HCT116 (cell line): ENCODE measurements at regions not wholly inside any gene's neighbourhood (a gene's known extent, or its start where the extent isn't known, plus 50 kb on each side); places are given as distances from the start of the nearest gene placed in this dataset.

Experiments used
- ATAC-seq: fragments of 200-7000 bp; cut with Tn5 transposase; 2 replicates; pipeline ENCODE4 v1.9.1; 2020; ENCODE audit warnings: mild to moderate bottlenecking, moderate library complexity
- BruUV-seq: library from RNA; stranded (reverse); fragments of 400-500 nt; replicated peaks from 2 replicates; lab custom pipeline; 2021; lab: Mats Ljungman, UMichigan
- CTCF ChIA-PET: fragments of 300-600 bp; sonication (Branson Sonifier 250); formaldehyde crosslinking; loops from one replicate; lab custom pipeline; 2021; ENCODE audit warnings: antibody characterized with exemption; lab: Charles Lee
- POLR2A ChIA-PET: fragments of 300-600, 350-600 bp; sonication (Branson Sonifier 250); formaldehyde crosslinking; loops from one replicate; lab custom pipeline; 2021; ENCODE audit warnings: antibody characterized with exemption; lab: Charles Lee
- RAD21 ChIA-PET, 2 experiments: fragments of 300-600 bp; sonication (Branson Sonifier 250); formaldehyde crosslinking; loops; one replicate each; lab custom pipeline; 2023; ENCODE audit warnings: low total read pairs in 2 of 2; ENCODE audit not compliant: uncharacterized antibody in 2 of 2, unreplicated experiment in 2 of 2, low non-redundant PET in 1 of 2; lab: Charles Lee
- DNase-seq: peaks from one replicate; pipeline ENCODE4 v3.0.0-alpha.2; 2010; ENCODE audit warnings: low read depth, low spot score
- H2AFZ ChIP-seq: fragments of 200-600 bp; shearing (Covaris generic), sonication (generic); 2 replicates; pipeline ENCODE4 v1.6.1; 2017; ENCODE audit warnings: low read depth, mixed run types, mixed read lengths, antibody characterized with exemption, low read length; ENCODE audit not compliant: poor library complexity, severe bottlenecking
- H3K27ac ChIP-seq: 2 replicates; pipeline ENCODE4 v1.5.1; 2012; ENCODE audit warnings: low read depth, low read length
- H3K27me3 ChIP-seq: fragments of 200-600 bp; sonication (generic); 2 replicates; pipeline ENCODE4 v1.6.1; 2016; ENCODE audit warnings: mixed run types, low read length, mixed read lengths; ENCODE audit not compliant: insufficient read depth
- H3K36me3 ChIP-seq, 2 experiments: fragments of 200-500 bp in 1 of 2; fragments of 200-600 bp in 1 of 2; sonication (Bioruptor generic) in 1 of 2; sonication (generic) in 1 of 2; 2 replicates each; pipeline versions ENCODE4 v1.5.1 to v1.6.1; 2014 to 2016; ENCODE audit warnings: low read length in 2 of 2, inconsistent platforms in 1 of 2, mixed read lengths in 1 of 2, mixed run types in 1 of 2; ENCODE audit not compliant: insufficient read depth in 2 of 2, control insufficient read depth in 1 of 2
- H3K4me1 ChIP-seq, 2 experiments: fragments of 200-600 bp in 1 of 2; sonication (generic) in 1 of 2; 2 replicates each; pipeline versions ENCODE4 v1.5.1 to v1.6.1; 2012 to 2017; ENCODE audit warnings: low read length in 2 of 2, inconsistent platforms in 1 of 2, mild to moderate bottlenecking in 1 of 2, mixed read lengths in 1 of 2, mixed run types in 1 of 2, moderate library complexity in 1 of 2; ENCODE audit not compliant: insufficient read depth in 2 of 2, control insufficient read depth in 1 of 2
- H3K4me2 ChIP-seq: fragments of 200-600 bp; sonication (generic); 2 replicates; pipeline ENCODE4 v1.6.1; 2017; ENCODE audit warnings: mixed run types, low read length, mixed read lengths
- H3K4me3 ChIP-seq, 2 experiments: fragments of 200-600 bp in 1 of 2; sonication (generic) in 1 of 2; replicated peaks in 1 of 2; 2 replicates each; pipeline ENCODE4 v1.5.1; 2011 to 2016; ENCODE audit warnings: low read length in 2 of 2, control low read depth in 1 of 2, low read depth in 1 of 2, mild to moderate bottlenecking in 1 of 2, mixed read lengths in 1 of 2, mixed run types in 1 of 2
- H3K79me2 ChIP-seq: fragments of 200-600 bp; sonication (generic); 2 replicates; pipeline ENCODE4 v1.6.1; 2017; ENCODE audit warnings: mild to moderate bottlenecking, mixed run types, low read length, moderate library complexity, mixed read lengths; ENCODE audit not compliant: insufficient read depth
- H3K9ac ChIP-seq: fragments of 200-600 bp; sonication (generic); 2 replicates; pipeline ENCODE4 v1.6.1; 2016; ENCODE audit warnings: low read length, mixed read lengths
- H3K9me2 ChIP-seq: fragments of 200-600 bp; sonication (generic), shearing (Covaris generic); 2 replicates; pipeline ENCODE4 v1.6.1; 2017; ENCODE audit warnings: mixed run types, mild to moderate bottlenecking, moderate library complexity; ENCODE audit not compliant: insufficient read depth
- H3K9me3 ChIP-seq, 2 experiments: fragments of 200-500 bp in 1 of 2; fragments of 200-600 bp in 1 of 2; sonication (Bioruptor generic) in 1 of 2; sonication (generic) in 1 of 2; 2 replicates each; pipeline ENCODE4 v1.6.1; 2014 to 2017; ENCODE audit warnings: low read length in 2 of 2, mixed read lengths in 2 of 2, inconsistent platforms in 1 of 2, low read depth in 1 of 2, mild to moderate bottlenecking in 1 of 2, mixed run types in 1 of 2, moderate library complexity in 1 of 2; ENCODE audit not compliant: control insufficient read depth in 1 of 2, insufficient read depth in 1 of 2
- H4K20me1 ChIP-seq: fragments of 200-600 bp; sonication (generic), shearing (Covaris generic); 2 replicates; pipeline ENCODE4 v1.6.1; 2017; ENCODE audit warnings: mixed run types, mild to moderate bottlenecking, moderate library complexity; ENCODE audit not compliant: insufficient read depth
- CBX3 ChIP-seq: IDR thresholded peaks from 2 replicates; pipeline ENCODE4 v1.6.1; 2012; ENCODE audit warnings: low read depth
- CEBPB ChIP-seq: IDR thresholded peaks from 2 replicates; pipeline ENCODE4 v1.6.1; 2012; ENCODE audit warnings: low read depth
- CTCF ChIP-seq, 3 experiments: fragments of 200-600 bp in 1 of 3; sonication (generic) in 1 of 3; IDR thresholded peaks in 2 of 3; conservative IDR thresholded peaks in 1 of 3; 2 replicates each; pipeline ENCODE4 v1.5.1; 2012 to 2017; ENCODE audit warnings: low read depth in 2 of 3, low read length in 2 of 3, antibody characterized with exemption in 1 of 3, borderline replicate concordance in 1 of 3, control low read depth in 1 of 3, mild to moderate bottlenecking in 1 of 3, mixed read lengths in 1 of 3, mixed run types in 1 of 3, moderate library complexity in 1 of 3; ENCODE audit not compliant: insufficient read depth in 1 of 3
- EGR1 ChIP-seq: IDR thresholded peaks from 2 replicates; pipeline ENCODE4 v1.6.1; 2012; ENCODE audit warnings: low read depth
- ELF1 ChIP-seq: IDR thresholded peaks from 2 replicates; pipeline ENCODE4 v1.6.1; 2012; ENCODE audit warnings: low read depth, borderline replicate concordance
- EZH2 ChIP-seq: fragments of 200-600 bp; sonication (generic); IDR thresholded peaks from 2 replicates; pipeline ENCODE4 v1.6.1; 2017; ENCODE audit warnings: antibody characterized with exemption, mixed run types
- EZH2phosphoT487 ChIP-seq: fragments of 200-600 bp; IDR thresholded peaks from 2 replicates; pipeline ENCODE4 v1.6.1; 2018; ENCODE audit warnings: antibody characterized with exemption, borderline replicate concordance
- FOSL1 ChIP-seq: IDR thresholded peaks from 2 replicates; pipeline ENCODE4 v1.6.1; 2012; ENCODE audit warnings: low read depth
- JUND ChIP-seq: IDR thresholded peaks from 2 replicates; pipeline ENCODE4 v1.6.1; 2012
- POLR2A ChIP-seq: IDR thresholded peaks from 2 replicates; pipeline ENCODE4 v1.7.0; 2011; ENCODE audit warnings: borderline replicate concordance; ENCODE audit not compliant: insufficient read depth, insufficient read length; ENCODE audit errors: extremely low read depth
- POLR2AphosphoS5 ChIP-seq: IDR thresholded peaks from 2 replicates; pipeline ENCODE4 v1.6.1; 2011; ENCODE audit warnings: mild to moderate bottlenecking, low read depth, low read length, moderate library complexity
- REST ChIP-seq: IDR thresholded peaks from 2 replicates; pipeline ENCODE4 v1.6.1; 2012; ENCODE audit warnings: low read depth
- SIN3A ChIP-seq: IDR thresholded peaks from 2 replicates; pipeline ENCODE4 v1.6.1; 2012; ENCODE audit warnings: low read depth
- SP1 ChIP-seq: IDR thresholded peaks from 2 replicates; pipeline ENCODE4 v1.6.1; 2012; ENCODE audit warnings: low read depth
- SRF ChIP-seq: IDR thresholded peaks from 2 replicates; pipeline ENCODE4 v1.6.1; 2012; ENCODE audit warnings: low read depth
- TCF7L2 ChIP-seq: IDR thresholded peaks from 2 replicates; pipeline ENCODE4 v1.7.0; 2011; ENCODE audit warnings: borderline replicate concordance, inconsistent platforms; ENCODE audit not compliant: insufficient read depth, insufficient read length; ENCODE audit errors: extremely low read depth
- ZFX ChIP-seq: fragments of 450-650 bp; IDR thresholded peaks from 2 replicates; pipeline ENCODE4 v1.6.1; 2017
- intact Hi-C: fragments of 100-400 bp; cut with micrococcal nuclease; formaldehyde crosslinking; loops from 2 replicates; pipeline ENCODE4 v1.10.0; 2022
- TF ChIP-seq, protein P1 (sequence below): IDR thresholded peaks from 2 replicates; pipeline ENCODE4 v1.6.1; 2012
- TF ChIP-seq, protein P2 (sequence below): IDR thresholded peaks from 2 replicates; pipeline ENCODE4 v1.6.1; 2011; ENCODE audit warnings: mild to moderate bottlenecking, low read length, moderate library complexity; ENCODE audit not compliant: insufficient replicate concordance; ENCODE audit errors: extremely low read depth

DNA sequence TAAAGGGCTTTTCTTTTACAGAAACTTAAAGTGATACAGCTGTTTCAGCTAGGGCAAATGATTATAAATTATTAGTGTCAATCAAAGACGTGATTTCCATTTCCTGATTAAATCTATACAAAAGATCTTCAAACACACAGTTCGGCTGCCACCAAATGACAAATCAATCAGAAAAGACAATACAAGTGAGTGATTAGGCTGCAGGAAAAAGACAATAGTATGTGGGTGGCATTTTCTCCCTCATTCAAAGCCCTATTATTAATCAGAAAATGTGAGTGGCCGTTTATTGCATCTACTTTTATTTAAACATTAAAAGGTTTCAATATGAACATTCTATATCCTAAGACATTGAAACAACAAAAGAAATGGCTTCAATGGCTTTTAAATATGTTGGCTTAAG is 895.6 kb upstream of the ROBO1 start:
- H3K79me2 ChIP-seq = no peaks in the 10 kb centered on the region
- H2AFZ ChIP-seq = no peak overlapping the region
- POLR2A ChIA-PET = no interaction called here
- intact Hi-C loops = no loop called here
- TF ChIP-seq, protein P1, sequence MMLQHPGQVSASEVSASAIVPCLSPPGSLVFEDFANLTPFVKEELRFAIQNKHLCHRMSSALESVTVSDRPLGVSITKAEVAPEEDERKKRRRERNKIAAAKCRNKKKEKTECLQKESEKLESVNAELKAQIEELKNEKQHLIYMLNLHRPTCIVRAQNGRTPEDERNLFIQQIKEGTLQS = no peak
- TF ChIP-seq SIN3A (no peak), SP1 (no peak), POLR2AphosphoS5 (no peak), EGR1 (no peak), EZH2 (no peak), POLR2A (no peak), SRF (no peak), TCF7L2 (no peak), EZH2phosphoT487 (no peak), FOSL1 (no peak), ELF1 (no peak), CTCF (IDR thresholded peaks at IDR 0.05 in 2 of 3, conservative IDR thresholded peaks at IDR 0.05 in 1 of 3; ENCODE audit: borderline replicate concordance in 1 of 3, insufficient read depth in 1 of 3, low read depth in 2 of 3, low read length in 2 of 3) (no peak), ZFX (no peak), CEBPB (no peak), CBX3 (no peak), JUND (no peak), REST (no peak)
- TF ChIP-seq, protein P2, sequence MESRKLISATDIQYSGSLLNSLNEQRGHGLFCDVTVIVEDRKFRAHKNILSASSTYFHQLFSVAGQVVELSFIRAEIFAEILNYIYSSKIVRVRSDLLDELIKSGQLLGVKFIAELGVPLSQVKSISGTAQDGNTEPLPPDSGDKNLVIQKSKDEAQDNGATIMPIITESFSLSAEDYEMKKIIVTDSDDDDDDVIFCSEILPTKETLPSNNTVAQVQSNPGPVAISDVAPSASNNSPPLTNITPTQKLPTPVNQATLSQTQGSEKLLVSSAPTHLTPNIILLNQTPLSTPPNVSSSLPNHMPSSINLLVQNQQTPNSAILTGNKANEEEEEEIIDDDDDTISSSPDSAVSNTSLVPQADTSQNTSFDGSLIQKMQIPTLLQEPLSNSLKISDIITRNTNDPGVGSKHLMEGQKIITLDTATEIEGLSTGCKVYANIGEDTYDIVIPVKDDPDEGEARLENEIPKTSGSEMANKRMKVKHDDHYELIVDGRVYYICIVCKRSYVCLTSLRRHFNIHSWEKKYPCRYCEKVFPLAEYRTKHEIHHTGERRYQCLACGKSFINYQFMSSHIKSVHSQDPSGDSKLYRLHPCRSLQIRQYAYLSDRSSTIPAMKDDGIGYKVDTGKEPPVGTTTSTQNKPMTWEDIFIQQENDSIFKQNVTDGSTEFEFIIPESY = no peak
- peaks cover under 1 to 9% of the 10 kb centered on the region in 2 experiments; a peak in 3 of 4 replicates for H3K9me3 ChIP-seq
- no peak overlapping the region for H3K4me2 ChIP-seq
- no peaks in the 10 kb centered on the region; the same call in 1 of the 2 replicates for H4K20me1 ChIP-seq
- H3K36me3 ChIP-seq = no peaks in the 10 kb centered on the region
- BruUV-seq = no TSS peak
- CTCF ChIA-PET = no interaction called here
- H3K4me1 ChIP-seq = no peaks in the 10 kb centered on the region
- H3K27ac ChIP-seq = no peak overlapping the region
- DNase-seq (no peak), ATAC-seq (no peak)
- RAD21 ChIA-PET = no interaction called here
- H3K4me3 ChIP-seq = no peak overlapping the region
- no peak overlapping the region for H3K9ac ChIP-seq
- H3K9me2 ChIP-seq = no peaks in the 10 kb centered on the region
- no peaks in the 10 kb centered on the region for H3K27me3 ChIP-seq
